Activated CD4-positive, alpha-beta T cell treated with anti-CD3 and anti-CD28 coated beads, Interleukin-2, amount 50 U/mL, for 16 hours (primary cell): ENCODE measurements at regions not wholly inside any gene's neighbourhood (a gene's known extent, or its start where the extent isn't known, plus 50 kb on each side); places are given as distances from the start of the nearest gene placed in this dataset.

Source experiments
- DNase-seq: peaks from one replicate; pipeline ENCODE4 v3.0.0-alpha.2; 2020

DNA sequence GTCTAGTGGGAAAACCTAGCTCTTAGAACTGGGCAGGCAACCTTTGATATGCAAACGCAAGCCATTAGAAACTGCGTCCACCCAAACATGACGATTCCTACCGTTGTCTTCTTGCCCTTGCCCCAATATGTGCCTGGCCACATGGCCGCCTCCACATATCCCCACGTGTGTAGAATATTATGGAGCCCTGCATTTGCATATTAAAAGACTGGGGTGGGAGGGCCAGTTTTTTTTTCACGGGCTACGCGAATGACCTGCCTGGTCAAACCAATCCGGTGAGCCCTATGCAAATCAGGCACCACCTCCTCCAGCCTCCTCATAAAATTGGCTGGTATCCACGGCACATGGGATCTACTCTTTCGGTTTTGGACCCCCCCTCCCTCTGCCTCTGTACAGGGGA is 381.0 kb upstream of the RGMA start:
- DNase-seq: no peak

DNA sequence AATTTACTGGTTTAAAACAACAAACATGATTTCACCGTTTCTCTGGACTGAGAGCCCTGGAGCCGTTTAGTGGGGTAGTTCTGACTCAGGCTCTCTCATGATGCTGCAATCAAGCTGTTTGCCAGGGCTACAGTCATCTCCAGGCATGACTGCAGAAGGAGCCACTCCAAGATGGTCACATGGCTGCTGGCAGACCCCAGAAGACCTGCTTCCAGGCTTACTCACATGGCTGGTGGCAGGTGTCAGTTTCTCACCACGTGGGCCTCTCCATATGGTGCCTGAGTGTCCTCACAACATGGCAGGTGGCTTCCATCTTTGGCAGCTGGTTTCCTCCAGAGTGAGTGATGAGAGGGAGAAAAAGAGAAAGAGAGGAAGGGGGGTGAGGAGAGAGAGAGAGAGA is 378.3 kb upstream of the RGMA start:
- no peak for DNase-seq

DNA sequence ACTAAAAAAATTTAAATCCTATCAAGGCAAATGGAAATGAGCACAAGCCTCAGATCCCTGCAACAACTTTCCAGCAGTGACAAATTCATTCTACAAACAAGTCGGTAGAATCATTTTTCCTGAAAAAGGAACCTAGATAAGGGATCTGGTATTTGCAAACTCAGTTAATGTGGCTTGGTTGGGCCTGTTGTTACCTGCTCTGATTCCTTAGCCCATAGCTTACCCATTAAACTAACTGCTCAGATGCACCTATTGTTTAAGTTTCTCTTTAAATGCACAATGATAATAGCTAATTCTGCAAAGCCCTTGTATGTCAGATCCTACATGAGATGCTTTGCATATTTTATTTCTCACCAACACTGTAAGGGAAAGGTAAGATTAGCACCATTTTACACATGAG is 377.4 kb upstream of the RGMA start:
- no peak for DNase-seq

DNA sequence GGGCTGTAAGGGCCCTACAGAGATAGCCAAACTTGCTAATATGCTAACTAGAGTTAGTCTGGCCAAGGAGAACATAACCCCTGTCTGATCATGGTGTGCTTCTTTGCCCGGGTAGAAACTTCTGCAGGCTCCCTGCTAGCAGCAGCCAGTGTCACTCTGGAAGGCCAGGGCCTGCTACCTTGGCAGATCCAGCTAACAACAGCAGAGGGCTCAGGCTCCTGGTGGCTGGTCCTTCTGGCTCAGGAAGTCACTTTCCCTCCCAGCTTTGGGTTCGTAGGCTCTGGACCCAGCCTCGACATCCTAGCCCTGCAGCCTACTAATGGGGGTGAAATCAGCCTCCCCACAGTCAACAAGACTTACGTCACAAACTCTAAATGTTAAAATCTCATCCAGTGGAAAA is 373.7 kb upstream of the RGMA start:
- DNase-seq: no peak

DNA sequence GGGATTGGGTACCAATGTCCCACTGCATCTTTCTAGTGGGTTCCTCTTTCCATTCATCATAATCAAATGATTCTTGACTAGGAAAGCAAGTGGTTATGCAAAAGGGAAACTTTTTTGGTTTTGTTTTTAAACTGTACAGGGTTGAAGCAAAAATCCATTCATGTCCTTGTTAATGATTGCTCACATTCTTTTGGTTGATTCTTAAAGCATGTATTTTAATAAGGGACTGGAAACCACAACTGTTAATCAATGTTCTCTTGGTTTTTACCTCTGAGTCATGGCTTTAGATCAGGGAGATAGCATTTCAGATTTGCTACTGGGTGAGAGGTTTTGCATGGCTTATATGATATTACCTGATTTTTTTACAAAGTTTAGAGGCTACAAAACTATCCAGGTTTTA is 371.7 kb upstream of the RGMA start:
- DNase-seq: no peak

DNA sequence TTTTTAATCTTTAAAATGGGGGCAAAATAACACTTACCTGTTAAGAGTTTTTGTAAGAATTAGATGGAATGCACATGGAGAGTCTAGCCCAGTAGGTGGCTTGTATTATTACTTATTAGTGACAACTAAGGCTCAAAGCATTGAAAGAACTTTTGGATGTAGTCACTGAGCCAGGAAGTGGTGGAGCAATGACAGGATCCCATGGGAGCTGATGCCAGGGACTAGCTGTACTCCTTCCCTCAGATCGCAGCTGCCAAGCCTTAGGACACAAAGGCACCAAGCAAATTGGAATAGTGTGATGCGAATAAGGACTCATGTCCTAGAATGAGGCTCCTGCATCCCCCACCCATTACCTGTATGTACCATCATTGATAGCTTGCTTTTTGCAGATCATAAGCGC is 370.4 kb upstream of the RGMA start:
- DNase-seq: no peak

DNA sequence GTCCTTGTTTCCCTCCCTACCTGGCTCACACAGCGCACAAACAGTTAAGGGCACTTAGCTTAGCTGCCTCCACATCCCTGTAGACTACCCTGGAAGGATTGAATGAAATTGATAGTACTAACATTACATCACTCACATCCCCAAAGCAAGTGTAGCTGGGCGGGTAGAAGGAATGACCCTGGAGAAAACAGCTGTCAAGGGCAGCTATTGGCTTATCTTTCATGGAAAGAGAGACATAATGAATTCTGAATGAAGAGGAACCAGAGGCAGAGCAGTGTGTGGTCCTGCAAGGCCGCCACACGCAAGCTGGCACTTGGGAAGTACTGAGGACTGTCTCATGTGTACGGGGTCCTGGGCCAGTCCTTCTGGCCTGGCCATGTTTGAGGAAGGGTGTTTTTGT is 369.6 kb upstream of the RGMA start:
- DNase-seq: no peak

DNA sequence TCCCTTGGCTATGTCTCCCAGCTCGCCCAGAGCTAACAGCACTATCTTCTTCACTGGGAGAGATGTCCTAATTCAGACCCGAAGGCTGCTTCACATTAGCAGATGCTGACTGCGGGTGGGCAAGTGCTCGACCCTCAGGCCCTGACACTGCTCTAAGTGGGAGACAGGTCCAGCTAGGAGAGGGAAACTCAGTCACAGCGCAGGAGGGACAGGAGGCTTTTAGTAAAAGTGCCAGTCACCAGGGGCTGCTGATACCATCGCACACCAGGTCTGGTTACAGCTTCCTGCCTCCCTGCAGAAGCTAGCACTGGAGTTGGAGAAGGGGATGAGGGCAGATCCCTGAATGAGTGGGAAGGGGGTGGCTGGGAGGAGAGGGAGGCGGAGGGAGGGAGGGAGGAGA is 365.8 kb upstream of the RGMA start:
- no peak for DNase-seq

DNA sequence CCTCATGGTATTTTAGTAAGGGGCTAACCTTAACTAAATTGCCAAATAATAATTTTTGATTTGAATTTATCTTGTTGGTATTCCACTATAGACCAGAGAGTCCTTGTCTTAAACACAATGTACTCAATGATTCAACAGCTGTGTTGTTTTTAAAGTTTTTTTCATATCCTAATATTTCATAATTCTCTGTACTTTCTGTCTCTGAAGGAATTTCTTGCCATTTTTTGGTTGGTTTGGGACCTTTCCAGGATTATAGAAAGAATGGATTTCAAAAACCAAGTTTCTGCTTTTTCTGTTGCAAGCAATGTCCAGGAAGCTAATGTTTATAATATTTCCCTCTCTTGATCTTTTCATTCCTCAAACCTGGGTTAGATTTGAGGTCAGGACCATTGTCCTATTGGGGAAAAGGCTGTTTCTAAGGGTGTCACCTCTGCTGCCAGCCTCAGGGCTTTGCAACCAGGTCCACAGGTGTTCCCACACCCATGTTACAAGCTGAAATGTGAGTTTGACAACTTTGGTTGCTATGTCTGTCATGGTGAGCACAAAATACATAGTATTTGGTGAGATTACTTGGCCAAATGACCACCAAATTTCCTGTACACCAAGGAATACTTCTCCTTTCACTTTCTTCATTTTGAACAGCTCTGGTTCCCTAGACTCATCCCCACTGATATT is 363.7 kb upstream of the RGMA start:
- DNase-seq: no peak

DNA sequence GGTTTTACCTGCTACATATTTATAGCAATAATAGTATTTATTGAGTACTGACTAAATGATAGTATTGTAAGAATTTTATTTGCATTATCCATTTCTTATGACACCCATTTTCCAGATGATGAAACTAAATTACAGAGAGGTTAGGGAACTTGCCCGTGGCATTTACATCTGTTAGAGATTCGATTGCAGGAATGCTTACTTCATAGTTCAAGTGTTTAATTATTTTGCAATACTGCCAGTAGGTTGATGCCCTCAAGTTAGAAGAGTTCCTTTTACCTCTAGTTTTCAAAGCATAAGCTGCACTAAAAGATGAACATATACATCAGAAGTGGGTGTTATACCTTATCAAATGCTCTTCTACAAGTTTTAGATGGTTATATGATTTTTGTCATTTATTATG is 362.8 kb upstream of the RGMA start:
- DNase-seq: no peak

DNA sequence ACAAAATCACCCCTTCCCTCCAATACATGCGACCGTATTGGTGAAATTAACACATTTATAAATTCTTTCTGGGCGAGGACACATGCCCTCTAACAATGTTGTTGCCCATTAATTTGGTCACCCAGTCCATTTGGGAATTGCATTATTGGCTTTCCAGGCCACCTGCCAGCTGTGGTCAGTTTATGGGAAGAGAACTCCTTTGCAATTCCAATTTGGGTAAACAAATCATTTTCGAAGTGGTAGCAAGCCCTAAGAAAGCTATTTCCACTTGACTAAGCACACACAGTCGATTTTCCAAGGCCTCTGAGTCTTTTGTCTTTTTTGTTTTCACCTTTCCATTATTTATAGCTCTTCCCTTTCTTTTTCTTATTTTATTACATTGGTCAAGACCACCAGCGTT is 362.3 kb upstream of the RGMA start:
- DNase-seq: no peak

DNA sequence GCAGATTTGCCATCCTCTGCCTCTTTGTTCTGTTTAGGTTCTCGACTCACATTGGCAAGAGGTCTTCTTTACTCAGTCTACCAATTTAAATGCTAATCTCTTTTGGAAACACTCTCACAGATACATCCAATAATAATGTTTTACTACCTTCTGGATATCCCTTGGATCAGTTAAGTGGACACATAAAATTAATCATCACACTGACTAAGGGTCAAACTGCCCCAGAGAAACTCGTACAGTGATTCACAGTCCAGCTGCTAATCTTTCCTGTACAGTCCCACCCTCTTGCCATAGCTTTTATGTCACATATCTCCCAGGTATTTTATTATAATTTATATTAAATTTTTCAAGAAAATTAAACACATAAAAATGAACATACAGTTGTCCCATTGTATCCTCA is 360.8 kb upstream of the RGMA start:
- DNase-seq: no peak

DNA sequence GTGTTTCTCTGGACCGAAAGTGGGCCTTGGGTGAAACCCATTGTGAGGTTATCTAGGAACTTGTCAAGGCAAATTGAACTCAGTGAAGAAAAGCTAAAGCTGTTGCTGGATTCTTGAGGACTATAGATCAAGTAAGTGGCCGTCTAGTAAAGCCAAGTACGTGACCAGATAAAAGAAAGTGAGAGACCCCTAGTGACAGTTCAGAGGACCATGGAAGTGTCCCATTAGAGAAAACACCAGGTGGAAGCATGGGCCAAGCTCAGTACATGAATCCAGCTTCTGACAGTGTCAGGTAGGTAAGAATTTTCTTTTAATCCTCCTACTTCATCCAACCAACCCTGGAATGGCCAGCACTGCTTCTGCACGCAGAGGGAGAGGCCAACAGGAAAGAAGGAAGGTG is 349.3 kb upstream of the RGMA start:
- no peak for DNase-seq

DNA sequence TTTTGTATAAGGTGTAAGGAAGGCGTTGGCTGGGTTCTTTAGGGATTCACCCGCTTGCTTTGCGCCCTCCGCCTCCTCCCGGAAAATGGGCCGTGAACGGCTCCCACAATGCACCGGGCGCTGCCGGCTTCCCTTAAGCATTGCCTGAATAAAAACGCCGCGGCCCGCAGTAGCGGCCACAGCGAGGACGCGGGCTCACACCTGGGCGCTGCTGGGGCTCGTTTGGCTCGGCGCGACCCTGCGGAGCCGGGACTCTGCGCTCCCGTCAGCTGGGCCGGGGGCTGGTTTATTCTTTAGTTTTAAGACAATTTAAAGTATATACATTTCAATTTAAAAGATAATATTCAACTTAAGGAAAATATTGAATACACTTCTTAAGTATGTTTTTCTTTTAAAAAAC is 343.5 kb upstream of the RGMA start:
- DNase-seq: no peak

DNA sequence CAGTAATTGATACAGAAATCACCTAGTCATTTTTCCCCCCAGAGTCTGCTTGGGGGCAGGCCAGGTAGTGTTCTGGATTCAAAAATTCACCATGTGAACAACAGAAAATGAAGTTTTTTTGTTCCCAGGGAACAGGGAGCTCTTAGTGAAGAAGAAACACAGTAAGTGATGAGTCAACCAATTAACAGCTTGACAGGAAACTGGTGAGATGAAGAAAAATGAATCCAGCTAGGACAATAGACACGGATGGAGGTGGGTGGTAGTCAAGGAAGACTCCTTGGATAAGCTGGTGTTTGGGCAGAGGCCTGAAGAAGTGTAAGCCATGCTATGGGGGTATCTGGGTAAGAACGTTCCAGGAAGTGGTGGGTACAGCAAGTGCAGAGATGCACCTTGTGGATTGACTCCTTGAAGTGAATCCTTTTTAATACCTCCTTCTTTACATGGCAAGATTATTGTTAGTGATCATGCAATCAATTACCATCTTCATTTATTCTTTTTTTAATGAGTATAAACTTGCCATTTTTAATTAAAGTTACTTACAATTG is 339.9 kb upstream of the RGMA start:
- no peak for DNase-seq

DNA sequence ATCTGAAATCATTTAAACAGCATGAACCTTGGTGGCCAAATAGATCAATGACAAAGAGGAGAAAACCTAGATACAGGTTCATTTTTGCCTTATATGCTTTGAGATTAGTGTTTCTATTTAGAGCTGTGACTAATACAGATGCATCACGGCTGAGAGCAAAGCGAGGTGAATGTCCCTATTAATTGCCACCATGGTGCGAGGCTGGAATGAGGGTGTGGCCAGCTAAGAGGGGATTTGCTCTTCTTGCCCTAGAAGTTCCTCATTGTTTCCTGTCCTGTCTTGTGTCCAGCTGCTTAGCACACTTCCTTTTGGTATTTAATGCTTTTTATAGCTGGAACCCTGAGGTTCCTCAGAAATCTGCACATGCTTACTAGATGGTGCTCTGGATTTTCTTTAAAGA is 339.1 kb upstream of the RGMA start:
- DNase-seq: no peak

DNA sequence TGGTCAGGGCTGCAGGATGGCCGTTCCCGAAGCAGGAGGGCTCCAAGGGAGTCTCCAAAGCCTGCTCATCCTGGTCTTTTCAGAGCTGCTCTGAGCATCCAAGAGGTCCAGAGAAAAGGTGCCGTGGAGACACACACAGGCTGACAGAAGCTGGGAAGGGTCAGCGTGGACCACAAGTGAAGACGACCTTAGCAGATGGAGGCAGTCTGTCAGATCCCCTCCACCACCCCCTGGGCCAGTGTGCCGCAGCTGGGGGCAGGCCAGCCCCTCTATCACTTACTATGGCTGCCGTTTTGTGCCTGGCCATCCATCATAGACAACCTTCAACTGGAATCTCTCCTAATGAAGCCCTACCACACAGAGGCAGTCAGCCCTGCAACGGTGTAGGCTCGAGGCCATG is 335.1 kb upstream of the RGMA start:
- DNase-seq: no peak

DNA sequence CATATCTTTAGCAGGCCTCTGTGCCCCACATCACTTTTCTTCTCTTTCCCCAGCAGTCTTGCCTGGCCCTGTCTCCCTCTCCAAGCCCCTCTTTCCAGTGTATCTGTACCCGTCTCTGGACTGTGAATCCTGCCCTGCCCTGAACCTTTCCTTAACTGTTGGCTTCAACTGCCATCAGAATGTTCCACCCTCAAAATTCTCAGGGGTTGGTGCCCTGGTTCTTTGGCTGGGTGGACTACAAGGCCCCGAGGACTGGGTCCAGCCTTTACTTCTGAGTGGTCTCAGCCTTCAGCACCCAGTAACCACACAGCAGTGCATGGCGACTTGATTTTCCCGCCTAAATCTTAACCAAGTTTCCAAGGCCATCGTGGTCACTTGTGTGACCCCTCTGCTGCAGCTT is 333.5 kb upstream of the RGMA start:
- DNase-seq: no peak

DNA sequence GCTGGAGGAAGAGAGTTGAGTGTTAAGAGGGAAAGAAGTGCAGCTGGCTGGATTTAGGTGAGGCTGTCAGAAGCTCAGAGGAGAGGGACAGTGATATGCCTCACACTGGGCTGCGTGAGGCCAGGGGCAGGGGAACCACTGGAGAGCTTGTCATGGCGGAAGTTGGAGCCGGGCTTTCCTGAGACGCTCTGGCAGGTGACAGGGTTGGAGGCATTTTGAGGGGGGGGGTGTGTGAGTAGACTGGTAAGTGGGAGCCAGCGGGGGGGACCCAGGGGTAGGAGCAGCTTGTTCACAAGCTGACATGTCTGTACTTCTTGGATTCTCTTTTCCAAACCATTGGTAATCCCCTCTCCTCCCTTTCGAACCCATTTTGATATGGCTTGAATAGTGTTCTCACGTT is 331.5 kb upstream of the RGMA start:
- DNase-seq: no peak

DNA sequence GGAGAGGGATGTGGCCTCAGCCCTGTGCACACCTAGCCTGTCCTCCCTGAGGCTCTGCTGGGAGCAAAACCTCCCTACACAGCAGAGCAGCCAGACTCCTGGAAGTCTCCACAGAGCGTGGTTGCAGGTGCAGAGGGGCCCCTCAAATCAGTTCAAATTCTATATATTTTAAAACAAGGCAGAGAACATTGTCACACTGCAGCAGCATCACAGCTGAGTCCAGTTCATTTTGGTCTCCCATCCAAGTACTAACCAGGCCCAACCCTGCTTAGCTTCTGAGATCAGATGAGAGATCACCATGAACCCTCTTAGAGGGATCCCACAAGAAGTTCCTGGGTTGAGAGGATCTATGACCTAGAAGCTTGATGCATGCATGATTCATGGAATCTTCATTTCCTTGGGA is 331.0 kb upstream of the RGMA start:
- DNase-seq: peak; percentile 2

DNA sequence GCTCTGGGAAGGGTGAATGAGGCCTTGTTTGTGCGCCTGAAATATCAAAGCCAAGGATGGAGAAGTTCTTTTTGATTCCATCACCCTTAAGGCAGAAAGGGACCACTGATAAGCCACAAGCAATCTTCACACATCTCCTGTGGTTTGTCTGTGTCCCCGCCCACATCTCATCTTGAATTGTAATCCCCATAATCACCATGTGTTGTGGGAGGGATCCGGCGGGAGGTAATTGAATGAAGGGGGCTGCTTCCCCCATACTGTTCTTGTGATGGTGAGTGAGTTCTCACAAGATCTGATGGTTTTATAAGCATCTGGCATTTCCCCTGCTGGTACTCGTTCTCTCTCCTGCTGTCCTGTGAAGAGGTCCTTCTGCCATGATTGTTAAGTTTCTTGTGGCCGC is 329.6 kb upstream of the RGMA start:
- DNase-seq: no peak

DNA sequence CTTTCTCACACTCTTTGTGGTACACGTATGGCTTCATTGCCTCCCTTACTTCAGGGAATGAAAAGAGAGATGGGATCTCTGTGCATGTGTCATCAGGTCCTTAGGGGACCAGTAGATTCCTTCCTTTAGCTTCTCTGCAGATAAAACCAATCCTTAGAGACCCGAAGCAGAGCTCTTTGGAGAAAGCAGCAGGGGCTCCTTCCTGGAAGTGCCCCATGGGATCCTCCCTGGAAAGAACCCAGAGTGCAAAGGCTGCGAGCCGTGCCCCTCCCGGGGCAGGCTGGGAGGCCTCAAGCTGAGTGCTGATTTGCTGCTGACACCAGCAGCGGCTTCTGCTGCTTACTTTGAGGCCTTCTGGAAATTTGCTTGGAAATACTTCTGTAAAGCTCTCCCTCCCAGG is 328.6 kb upstream of the RGMA start:
- no peak for DNase-seq

DNA sequence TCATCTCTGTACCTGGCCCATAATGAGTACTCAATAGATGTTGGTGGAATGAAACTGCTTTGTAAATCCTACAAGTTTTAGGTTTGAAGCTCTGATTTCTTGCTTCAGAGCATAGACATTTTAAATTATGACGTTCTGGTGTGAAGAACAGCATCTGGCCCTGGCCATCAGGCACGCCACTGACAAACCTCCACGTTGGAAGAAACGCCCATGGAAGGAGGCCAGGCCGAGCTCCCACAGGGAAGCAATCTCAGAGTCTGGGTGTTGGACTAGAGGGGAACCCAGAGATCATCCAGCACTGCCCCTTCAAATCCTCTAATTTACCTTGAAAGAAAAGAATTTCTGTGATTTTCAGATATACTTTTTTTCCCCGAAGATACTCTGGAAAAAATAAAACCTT is 328.1 kb upstream of the RGMA start:
- DNase-seq: no peak

DNA sequence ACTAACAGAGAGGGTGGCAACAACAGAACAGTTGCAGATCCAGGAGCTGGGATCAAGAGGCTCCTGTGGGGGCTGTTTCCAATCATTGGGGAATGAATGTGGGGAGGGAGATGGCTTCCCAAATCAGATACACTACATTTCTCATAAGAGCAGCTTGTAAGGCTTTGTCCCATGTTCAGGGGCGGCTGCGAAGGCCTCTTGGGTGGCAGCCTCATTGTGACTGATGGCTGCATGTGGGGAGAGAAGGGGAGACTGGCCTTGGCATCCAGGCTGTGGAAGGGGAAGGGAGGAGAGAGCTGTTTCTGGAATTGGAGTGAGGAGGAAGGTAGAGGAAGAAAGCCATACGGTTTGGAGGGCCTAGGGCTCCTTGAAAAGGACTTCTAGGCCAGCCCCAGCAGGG is 326.6 kb upstream of the RGMA start:
- DNase-seq: no peak

DNA sequence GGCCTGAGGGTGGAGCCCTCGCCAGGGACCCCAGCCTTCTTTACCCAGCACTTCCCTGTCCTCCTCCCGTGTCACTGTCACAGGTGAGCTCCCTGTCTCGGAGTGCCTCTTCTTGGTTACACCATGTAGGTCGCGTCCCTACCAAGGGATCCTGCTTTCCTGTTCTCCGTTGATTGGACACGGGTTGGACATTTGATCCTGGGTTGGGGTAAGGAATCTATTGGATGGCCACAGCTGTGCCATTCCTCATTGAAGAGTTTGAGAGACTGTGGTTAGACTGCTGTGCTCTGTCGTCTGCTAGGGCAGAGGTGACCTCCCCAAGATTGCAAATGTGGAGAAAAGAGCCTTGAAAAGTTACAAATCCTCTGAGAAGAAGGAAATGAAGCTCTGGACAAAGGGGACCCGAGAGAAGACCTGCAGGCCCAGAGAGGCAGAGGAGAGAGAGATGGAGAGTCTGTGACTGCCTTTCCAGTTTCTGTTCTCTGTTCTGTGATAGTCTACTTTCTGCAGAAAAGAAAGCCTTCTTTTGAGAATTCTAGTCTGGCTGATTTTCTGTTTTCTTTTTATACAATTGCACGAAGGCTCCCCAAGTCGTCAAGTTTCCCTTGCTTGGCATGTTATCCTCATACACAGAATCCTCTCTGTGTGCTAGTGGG is 325.7 kb upstream of the RGMA start:
- no peak for DNase-seq
